ENCODE measurements at regions not wholly inside any gene's neighbourhood (a gene's known extent, or its start where the extent isn't known, plus 50 kb on each side); places are given as distances from the start of the nearest gene placed in this dataset.
"Not testable (repeated sequence)": the region's sequence is repeated elsewhere in the genome, so short reads cannot be mapped to it uniquely, and the experiment has no call there.

DNA sequence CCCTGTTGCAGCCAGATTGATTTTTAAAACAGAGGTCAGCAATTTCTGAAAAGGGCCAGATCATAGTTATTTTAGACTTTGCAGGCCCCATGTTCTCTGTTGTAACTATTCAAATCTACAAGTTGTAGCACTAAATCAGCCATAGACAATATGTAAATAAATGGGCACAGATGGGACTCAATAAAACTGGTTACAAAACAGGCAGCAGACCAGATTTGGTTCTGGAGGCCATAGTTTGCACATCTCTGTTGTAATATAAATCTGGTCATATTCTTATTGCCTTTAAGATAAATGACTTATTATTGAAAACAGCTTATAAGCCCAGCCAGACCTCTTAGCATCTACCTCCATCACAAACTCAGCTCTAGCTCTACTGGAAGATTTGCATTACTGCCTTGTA, 114.0 kb upstream of the ARG1 start:
- TF ChIP-seq, protein P1, sequence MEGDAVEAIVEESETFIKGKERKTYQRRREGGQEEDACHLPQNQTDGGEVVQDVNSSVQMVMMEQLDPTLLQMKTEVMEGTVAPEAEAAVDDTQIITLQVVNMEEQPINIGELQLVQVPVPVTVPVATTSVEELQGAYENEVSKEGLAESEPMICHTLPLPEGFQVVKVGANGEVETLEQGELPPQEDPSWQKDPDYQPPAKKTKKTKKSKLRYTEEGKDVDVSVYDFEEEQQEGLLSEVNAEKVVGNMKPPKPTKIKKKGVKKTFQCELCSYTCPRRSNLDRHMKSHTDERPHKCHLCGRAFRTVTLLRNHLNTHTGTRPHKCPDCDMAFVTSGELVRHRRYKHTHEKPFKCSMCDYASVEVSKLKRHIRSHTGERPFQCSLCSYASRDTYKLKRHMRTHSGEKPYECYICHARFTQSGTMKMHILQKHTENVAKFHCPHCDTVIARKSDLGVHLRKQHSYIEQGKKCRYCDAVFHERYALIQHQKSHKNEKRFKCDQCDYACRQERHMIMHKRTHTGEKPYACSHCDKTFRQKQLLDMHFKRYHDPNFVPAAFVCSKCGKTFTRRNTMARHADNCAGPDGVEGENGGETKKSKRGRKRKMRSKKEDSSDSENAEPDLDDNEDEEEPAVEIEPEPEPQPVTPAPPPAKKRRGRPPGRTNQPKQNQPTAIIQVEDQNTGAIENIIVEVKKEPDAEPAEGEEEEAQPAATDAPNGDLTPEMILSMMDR (IDR thresholded peaks at IDR 0.05; ENCODE audit: low read depth, low read length, missing control alignments), result no peak
- DNase-seq (ENCODE audit: low read depth), result no peak
- H3K4me3 ChIP-seq (ENCODE audit: low read depth, low read length), result no peak overlapping the region

DNA sequence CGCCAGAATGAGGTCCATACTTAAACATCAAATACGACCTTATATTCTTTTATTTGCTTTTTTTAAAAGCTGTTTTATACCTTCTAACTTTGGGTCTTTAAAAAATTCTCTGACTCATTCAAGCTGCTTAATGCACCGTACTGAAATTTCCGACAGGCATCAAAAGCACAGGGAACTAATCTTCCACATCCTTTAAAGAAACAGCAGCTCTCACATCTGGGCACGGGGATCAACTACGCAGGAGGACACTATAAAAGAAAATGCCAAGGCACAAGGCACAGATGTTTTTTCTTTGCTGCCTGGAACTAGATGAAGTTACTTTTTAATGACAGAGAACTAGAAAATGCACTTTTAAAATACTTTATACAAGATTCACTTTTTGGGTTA, 112.4 kb upstream of the ARG1 start:
- no peak overlapping the region for H3K4me3 ChIP-seq (ENCODE audit: low read depth, low read length)
- no peak for DNase-seq (ENCODE audit: low read depth)
- TF ChIP-seq, protein P1 (IDR thresholded peaks at IDR 0.05; ENCODE audit: low read depth, low read length, missing control alignments), result no peak

DNA sequence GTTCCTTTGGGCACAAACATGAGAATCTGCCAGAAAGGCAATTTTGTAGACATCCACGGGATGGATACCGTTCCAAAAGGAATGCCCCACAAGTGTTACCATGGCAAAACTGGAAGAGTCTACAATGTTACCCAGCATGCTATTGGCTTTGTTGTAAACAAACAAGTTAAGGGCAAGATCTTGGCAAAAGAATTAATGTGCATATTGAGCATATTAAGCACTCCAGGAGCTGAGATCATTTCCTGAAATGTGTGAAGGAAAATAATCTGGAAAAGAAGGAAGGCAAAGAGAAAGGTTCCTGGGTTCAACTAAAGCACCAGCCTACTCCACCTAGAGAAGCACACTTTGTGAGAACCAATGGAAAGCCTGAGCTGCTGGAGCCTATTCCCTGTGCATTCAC, 103.9 kb upstream of the ARG1 start:
- DNase-seq (ENCODE audit: low read depth), result no peak
- TF ChIP-seq, protein P1 (IDR thresholded peaks at IDR 0.05; ENCODE audit: low read depth, low read length, missing control alignments), result no peak
- no peak overlapping the region for H3K4me3 ChIP-seq (ENCODE audit: low read depth, low read length)

DNA sequence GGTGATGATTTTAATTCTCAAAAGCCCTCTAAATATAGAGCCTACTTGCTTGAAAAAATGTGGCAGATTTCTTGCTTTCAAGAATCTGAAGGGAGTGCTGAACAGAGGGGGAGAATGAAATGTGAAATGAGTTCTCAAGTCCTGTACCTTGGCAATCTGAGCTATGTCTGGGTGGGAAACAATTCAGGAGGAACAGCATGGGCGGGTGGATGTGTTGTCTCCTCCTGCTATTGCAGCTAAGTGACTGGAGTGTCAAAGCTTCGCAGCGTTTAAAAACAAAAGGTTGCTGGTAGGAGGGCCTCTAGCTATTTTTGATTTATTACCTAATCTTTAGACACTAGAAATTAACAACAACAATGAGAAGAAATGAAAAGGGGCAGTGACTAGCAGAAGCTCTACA, 102.5 kb upstream of the ARG1 start:
- H3K4me3 ChIP-seq (ENCODE audit: low read depth, low read length), result no peak overlapping the region
- TF ChIP-seq, protein P1 (IDR thresholded peaks at IDR 0.05; ENCODE audit: low read depth, low read length, missing control alignments), result no peak
- no peak for DNase-seq (ENCODE audit: low read depth)

DNA sequence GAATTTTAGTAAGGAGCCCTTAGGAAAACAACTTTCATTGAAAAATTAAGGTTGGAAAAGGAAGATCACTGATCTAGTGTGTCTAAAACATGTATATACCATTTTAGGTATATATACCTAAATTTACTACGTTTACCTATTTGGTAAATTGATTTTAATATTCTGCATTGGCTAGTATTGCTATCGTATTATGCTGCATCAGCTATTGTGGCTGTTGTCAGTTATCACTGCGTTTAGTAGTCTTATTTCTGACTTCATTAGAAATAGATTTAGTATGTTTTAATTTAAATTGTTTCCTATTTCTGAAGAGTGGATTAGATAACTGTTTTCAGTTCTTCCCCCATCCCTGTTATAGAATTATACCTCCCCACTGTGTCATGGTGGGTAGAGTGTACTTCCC, 101.7 kb upstream of the ARG1 start:
- no peak for DNase-seq (ENCODE audit: low read depth)

DNA sequence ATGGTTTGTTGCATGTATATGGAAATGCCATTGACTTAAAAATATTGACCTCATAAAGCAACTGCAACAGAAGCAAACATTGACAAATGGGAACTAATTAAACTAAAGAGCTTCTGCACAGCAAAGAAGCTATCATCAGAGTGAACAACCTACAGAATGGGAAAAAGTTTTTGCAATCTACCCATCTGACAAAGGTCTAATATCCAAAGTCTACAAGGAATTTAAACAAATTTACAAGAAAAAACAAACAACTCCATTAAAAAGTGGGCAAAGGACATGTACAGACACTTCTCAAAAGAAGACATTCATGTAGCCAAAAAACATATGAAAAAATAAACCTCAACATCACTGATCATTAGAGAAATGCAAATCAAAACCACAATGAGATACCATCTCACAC, 99.7 kb upstream of the ARG1 start:
- H3K4me3 ChIP-seq (ENCODE audit: low read depth, low read length); DNase-seq (ENCODE audit: low read depth): not testable (repeated sequence)

More for the DNA sequence above, 101.7 kb upstream of the ARG1 start:
- TF ChIP-seq, protein P1 (IDR thresholded peaks at IDR 0.05; ENCODE audit: low read depth, low read length, missing control alignments), result no peak
- no peak overlapping the region for H3K4me3 ChIP-seq (ENCODE audit: low read depth, low read length)

DNA sequence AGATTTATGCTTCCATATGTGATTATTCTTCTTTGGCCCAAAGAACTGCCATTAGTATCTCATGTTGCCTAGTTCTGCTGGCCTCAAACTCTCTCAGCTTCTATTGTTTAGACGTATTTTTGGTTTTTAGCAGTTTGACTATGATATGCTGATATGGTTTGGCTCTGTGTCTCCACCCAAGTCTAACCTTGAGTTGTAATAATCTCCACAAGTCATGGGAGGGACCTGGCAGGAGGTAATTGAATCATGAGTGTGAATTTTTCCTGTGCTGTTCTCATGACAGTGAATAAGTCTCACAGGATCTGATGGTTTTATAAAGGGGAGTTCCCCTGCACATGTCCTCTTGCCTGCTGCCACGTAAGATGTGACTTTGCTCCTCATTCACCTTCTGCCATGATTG, 96.7 kb upstream of the ARG1 start:
- no peak overlapping the region for H3K4me3 ChIP-seq (ENCODE audit: low read depth, low read length)
- no peak for DNase-seq (ENCODE audit: low read depth)
- TF ChIP-seq, protein P1 (IDR thresholded peaks at IDR 0.05; ENCODE audit: low read depth, low read length, missing control alignments), result no peak

DNA sequence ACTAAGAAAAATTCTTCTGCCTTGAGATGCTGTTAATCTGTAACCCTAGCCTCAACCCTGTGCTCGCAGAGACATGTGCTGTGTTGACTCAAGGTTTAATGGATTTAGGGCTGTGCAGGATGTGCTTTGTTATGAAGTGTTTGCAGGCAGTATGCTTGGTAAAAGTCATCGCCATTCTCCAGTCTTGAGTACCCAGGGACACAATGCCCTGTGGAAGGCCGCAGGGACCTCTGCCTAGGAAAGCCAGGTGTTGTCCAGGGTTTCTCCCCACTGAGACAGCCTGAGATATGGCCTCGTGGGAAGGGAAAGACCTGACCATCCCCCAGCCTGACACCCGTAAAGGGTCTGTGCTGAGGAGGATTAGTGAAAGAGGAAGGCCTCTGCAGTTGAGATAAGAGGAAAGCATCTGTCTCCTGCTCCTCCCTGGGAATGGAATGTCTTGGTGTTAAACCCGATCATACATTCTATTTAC, 94.2 kb upstream of the ARG1 start:
- H3K4me3 ChIP-seq (ENCODE audit: low read depth, low read length); DNase-seq (ENCODE audit: low read depth): not testable (repeated sequence)
